ENCODE measurements at regions not wholly inside any gene's neighbourhood (a gene's known extent, or its start where the extent isn't known, plus 50 kb on each side); places are given as distances from the start of the nearest gene placed in this dataset.

DNA sequence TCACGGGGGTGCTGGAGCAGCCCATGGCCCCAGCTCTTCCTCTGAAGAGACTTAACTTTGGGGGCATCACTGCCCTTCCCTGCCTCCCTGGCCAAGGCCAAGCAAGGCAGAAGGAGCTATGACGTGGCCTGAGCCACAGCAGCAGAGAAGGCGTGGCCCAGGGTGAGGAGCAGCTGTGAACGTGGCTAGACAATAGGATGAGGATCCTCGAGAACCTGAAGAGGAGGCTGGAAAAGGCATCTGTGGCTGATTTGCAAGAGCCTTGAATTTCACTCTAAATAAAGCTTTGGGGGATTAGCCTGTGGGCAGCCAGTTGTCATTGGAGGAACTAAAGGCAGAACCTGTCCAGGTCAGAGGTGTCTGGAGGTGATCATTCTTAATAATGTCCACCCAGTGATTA is 652.9 kb upstream of the ID2 start:
- no peak for TF ChIP-seq POLR2A (IDR thresholded peaks at IDR 0.05)
- TF ChIP-seq, protein P1, sequence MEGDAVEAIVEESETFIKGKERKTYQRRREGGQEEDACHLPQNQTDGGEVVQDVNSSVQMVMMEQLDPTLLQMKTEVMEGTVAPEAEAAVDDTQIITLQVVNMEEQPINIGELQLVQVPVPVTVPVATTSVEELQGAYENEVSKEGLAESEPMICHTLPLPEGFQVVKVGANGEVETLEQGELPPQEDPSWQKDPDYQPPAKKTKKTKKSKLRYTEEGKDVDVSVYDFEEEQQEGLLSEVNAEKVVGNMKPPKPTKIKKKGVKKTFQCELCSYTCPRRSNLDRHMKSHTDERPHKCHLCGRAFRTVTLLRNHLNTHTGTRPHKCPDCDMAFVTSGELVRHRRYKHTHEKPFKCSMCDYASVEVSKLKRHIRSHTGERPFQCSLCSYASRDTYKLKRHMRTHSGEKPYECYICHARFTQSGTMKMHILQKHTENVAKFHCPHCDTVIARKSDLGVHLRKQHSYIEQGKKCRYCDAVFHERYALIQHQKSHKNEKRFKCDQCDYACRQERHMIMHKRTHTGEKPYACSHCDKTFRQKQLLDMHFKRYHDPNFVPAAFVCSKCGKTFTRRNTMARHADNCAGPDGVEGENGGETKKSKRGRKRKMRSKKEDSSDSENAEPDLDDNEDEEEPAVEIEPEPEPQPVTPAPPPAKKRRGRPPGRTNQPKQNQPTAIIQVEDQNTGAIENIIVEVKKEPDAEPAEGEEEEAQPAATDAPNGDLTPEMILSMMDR (IDR thresholded peaks at IDR 0.05): no peak
- DNase-seq: no peak
- WGBS, 4 donors: 85 to 89% (median 86%) methylated on average over 5 of the region's 5 CpGs
- no peaks in the 10 kb centered on the region for H3K4me1 ChIP-seq
- intact Hi-C loops (cut with DNase I): no loop called here
- ATAC-seq: no peak
- H3K9me3 ChIP-seq: no peaks in the 10 kb centered on the region
- no peaks in the 10 kb centered on the region for H3K27me3 ChIP-seq
- H3K36me3 ChIP-seq: no peaks in the 10 kb centered on the region
- no peak overlapping the region for H3K4me3 ChIP-seq
- H3K27ac ChIP-seq: no peak overlapping the region

DNA sequence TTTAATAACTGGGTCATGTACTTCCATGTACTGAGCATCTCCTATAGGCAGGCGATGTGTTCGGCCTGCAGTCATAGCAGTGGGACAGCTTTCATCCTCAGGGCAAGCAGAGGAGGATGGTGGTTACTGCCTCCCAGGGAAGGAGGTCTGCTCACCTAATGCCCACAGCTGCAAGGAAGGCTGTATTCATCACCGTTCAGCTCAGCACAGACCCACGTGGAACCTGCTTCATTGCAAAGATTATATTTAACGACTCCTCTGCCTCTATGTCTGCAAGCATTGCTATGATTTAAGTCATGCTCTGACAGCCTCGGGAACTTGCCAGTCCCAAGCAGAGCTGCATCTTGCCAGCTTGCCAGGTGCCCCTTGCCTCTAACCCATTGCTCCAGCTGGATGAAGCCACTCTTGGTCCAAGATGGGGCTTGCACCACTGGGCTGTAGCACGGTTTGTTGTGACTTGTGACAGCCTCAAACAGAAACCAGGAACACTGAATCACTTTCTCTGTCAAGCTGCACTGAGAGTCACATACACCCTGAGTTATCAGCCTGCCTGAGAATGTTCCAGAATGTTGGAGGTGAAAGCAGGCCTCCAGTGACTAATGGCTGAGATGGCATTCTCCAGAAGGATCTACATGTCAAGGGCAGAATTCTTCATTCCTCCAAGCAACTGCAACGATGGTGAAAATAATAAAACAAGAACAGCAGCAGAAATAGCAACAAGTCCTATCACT is 651.1 kb upstream of the ID2 start:
- intact Hi-C loops (cut with DNase I): no loop called here
- DNase-seq (no peak), ATAC-seq (no peak)
- H3K36me3 ChIP-seq: no peaks in the 10 kb centered on the region
- no peaks in the 10 kb centered on the region for H3K27me3 ChIP-seq
- no peaks in the 10 kb centered on the region for H3K4me1 ChIP-seq
- peak overlapping the region in 1 of 12 donors; percentile 62 for H3K27ac ChIP-seq
- no peak overlapping the region for H3K4me3 ChIP-seq
- TF ChIP-seq POLR2A (IDR thresholded peaks at IDR 0.05): no peak
- TF ChIP-seq, protein P1 (IDR thresholded peaks at IDR 0.05): no peak
- H3K9me3 ChIP-seq: no peaks in the 10 kb centered on the region
- 74 to 77% (median 75%) methylated on average over 8 of the region's 8 CpGs for WGBS, 4 donors

DNA sequence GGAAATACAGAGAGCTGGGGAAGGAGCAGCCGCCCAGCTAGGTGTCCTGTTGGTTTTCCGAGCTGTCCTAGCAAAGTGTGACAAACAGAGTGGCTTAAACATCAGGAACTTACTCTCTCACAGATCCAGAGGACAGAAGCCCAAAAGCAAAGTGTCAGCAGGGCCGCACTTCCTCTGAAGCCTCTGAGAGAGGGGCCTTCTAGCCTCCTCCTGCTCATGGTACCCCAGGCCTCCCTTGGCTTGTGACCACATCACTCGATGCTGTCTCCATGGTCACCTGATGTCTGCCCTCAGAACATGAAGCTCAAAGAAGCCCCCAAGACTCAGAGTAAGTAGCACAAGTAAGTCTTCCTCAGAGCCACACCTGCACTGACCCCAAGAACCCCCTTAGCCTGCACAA is 650.5 kb upstream of the ID2 start:
- no peak for DNase-seq
- no peak for ATAC-seq
- intact Hi-C loops (cut with DNase I): no loop called here
- peak overlapping the region in 1 of 12 donors; percentile 62 for H3K27ac ChIP-seq
- 80 to 94% (median 83%) methylated on average over 4 of the region's 4 CpGs for WGBS, 4 donors
- no peaks in the 10 kb centered on the region for H3K4me1 ChIP-seq
- TF ChIP-seq, protein P1 (IDR thresholded peaks at IDR 0.05): no peak
- TF ChIP-seq POLR2A (IDR thresholded peaks at IDR 0.05): no peak
- H3K27me3 ChIP-seq: no peaks in the 10 kb centered on the region
- H3K36me3 ChIP-seq: no peaks in the 10 kb centered on the region
- H3K9me3 ChIP-seq: no peaks in the 10 kb centered on the region
- no peak overlapping the region for H3K4me3 ChIP-seq

DNA sequence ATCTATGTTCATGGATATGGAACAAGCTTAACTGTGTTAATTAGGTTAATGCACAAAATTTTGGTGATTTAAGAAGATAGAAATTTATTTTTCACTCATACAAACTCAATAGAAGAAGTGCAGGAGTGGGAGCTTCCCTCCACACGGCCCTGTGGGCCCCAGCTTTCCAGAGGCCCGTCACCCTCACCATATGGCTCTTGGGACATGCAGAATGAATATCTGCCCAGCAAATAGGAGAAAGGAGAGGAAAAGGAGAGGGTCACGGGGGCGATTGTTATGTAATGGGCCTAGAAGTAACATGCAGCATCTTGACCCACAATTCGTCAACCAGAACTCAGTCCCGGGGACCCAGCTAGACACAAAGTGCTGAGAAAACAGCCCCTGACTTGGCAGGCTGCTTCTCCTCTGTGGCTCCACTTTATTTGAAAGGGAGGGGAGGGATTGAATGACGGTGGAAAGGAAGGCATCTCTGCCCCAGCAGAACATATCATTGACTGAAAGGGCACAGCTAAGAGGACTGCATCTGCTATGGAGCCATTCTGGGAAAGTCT is 648.2 kb upstream of the ID2 start:
- no peak for ATAC-seq
- WGBS, 4 donors: 80 to 88% (median 82%) methylated on average over 7 of the region's 7 CpGs
- Histone ChIP-seq H3K4me1 (no peaks in the 10 kb centered on the region), H3K9me3 (no peaks in the 10 kb centered on the region), H3K4me3 (no peak overlapping the region), H3K27me3 (no peaks in the 10 kb centered on the region), H3K36me3 (no peaks in the 10 kb centered on the region), H3K27ac (no peak overlapping the region)
- no peak for DNase-seq
- intact Hi-C loops (cut with DNase I): no loop called here
- TF ChIP-seq, protein P1 (IDR thresholded peaks at IDR 0.05): no peak
- no peak for TF ChIP-seq POLR2A (IDR thresholded peaks at IDR 0.05)

All from heart left ventricle (tissue), 16 donors.